Tibial nerve (tissue), 3 donors: ENCODE measurements at regions not wholly inside any gene's neighbourhood (a gene's known extent, or its start where the extent isn't known, plus 50 kb on each side); places are given as distances from the start of the nearest gene placed in this dataset.

ENCODE experiments used
- CTCF ChIP-seq, 5 experiments: fragments of 200-600 bp in 3 of 5; fragments of 450-650 bp in 2 of 5; sonication (generic) in 3 of 5; IDR thresholded peaks; one replicate each; pipeline ENCODE4 v1.5.1; 2016 to 2019; ENCODE audit warnings: antibody characterized with exemption in 5 of 5, mild to moderate bottlenecking in 3 of 5, moderate library complexity in 2 of 5
- POLR2A ChIP-seq, 2 donors: fragments of 450-650 bp; IDR thresholded peaks; one replicate each; pipeline ENCODE4 v1.6.1; 2017; ENCODE audit warnings: antibody characterized with exemption in 2 of 2, mild to moderate bottlenecking in 2 of 2, moderate library complexity in 2 of 2

DNA sequence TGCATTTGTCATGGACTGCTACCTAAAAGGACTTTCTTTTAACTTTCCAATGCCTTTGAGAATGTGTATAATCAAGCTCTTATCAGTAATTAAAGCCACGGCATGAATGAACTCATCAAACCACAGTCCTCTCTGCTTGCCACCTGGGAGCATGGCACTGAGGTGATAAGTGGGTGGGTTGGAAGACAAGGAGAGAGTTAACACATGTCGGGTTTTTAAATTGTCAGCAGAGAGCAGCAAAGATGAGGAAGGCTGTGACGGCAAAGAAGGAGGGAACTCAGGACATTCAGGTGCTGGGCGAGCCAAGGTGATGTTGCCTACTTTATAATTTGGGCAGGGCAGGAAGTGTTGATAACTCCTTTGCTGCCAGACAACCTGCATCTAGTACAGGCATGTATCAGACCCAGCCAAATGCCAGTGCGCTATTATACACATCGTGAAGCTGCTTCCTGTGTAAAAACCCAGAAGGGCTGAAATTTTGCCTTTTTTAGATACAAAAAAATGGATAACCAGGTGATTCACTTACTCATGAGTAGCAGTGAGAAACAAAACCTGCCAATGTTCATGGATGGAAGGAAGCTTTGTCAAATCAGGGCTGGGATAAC is 269.1 kb downstream of the KIF4B start:
- TF ChIP-seq CTCF (IDR thresholded peaks at IDR 0.05) (no peak), POLR2A (IDR thresholded peaks at IDR 0.05) (no peak)
